SU-DHL-6 (cell line): ENCODE measurements at regions not wholly inside any gene's neighbourhood (a gene's known extent, or its start where the extent isn't known, plus 50 kb on each side); places are given as distances from the start of the nearest gene placed in this dataset.

Experiments
- CTCF ChIP-seq: fragments of 200-600 bp; sonication (generic); IDR thresholded peaks from one replicate; pipeline ENCODE4 v1.5.1; 2017; ENCODE audit warnings: antibody characterized with exemption, mild to moderate bottlenecking, low read length, moderate library complexity; ENCODE audit not compliant: insufficient read depth, poor library complexity, severe bottlenecking
- EZH2phosphoT487 ChIP-seq: fragments of 200-600 bp; sonication (generic), shearing (Covaris generic); conservative IDR thresholded peaks from 2 replicates; pipeline ENCODE4 v1.6.1; 2018; ENCODE audit warnings: mild to moderate bottlenecking, antibody characterized with exemption, low read length, moderate library complexity, mixed read lengths

DNA sequence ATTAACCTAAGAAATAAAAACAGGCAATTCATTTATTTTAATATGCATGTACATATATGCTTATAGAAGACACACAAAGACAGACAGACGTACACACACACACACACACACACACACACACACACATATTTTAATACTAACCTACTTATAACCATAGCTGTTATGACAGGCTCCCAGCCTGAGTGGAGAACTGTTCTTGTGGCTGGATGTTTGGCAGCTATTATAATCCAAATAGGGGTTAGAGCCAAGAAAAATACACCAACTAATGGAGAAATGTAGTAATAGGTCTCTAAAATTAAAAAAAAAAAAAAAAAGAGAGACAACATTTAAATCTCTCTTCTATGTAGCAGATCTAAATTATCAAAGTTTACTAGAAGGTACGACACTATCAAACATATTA, 91.8 kb downstream of the SLC41A2 start:
- TF ChIP-seq CTCF (no peak), EZH2phosphoT487 (no peak)
